Umbilical cord (tissue), 1 donor: ENCODE measurements at regions not wholly inside any gene's neighbourhood (a gene's known extent, or its start where the extent isn't known, plus 50 kb on each side); places are given as distances from the start of the nearest gene placed in this dataset.
"Not testable (repeated sequence)": the region's sequence is repeated elsewhere in the genome, so short reads cannot be mapped to it uniquely, and the experiment has no call there.

ENCODE experiments used
- DNase-seq: peaks from one replicate; pipeline ENCODE4 v3.0.0-alpha.2; 2015; ENCODE audit warnings: low spot score

DNA sequence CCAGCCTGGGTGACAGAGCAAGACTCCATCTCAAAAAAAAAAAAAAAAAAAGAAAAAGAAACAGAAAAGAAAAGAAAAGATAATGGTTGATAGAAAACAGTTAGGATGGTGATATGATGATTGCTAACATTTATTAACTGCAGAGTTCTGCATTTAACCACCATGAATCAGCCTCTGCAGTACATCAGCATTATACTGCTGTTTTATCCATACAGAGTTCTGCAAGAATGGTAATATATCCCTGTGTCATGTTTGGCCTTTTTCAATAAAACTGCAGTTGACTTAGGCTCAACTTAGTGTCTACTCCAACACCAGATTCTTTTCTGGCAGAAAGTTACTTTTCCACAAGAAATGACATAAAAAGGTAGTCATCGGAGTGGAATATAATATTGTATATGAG, 62.6 kb downstream of the DUSP6 start:
- DNase-seq: peak; percentile 12

DNA sequence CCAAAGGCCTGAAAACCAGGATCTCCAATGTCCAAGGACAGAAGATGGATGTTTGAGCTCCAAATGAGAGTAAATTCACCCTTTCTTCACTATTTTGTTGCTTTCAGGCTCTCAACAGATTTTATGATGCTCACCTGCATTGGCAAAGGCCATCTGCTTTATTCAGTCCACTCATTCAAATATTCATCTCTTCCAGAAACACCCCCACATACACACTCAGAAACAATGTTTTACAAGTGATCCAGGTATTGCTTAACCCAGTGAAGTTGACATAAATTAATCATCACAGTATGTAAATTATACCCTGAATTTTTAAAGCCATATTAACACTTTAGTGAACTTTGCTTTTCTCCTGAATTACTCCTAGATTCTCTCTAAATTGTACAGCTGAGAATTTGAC, 63.3 kb downstream of the DUSP6 start:
- DNase-seq: no peak

DNA sequence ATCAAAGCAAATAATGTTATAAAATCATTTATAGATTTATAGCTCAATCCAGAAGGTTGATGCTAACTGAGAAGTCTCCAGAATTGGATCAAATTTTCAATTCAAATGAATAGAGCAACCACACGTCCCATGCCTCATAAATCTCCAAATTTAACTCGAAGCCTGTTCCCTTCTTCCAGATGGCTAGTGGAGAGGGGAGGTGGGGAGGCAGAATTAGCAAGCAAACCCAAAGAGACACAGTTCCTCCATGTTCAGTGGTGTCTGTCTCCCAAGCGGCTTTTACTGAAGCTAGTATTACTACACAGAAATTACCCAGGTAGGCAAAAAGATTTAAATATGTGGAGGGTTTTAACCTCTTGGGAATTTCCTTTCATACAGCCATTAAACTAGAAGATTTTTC, 65.8 kb downstream of the DUSP6 start:
- no peak for DNase-seq

DNA sequence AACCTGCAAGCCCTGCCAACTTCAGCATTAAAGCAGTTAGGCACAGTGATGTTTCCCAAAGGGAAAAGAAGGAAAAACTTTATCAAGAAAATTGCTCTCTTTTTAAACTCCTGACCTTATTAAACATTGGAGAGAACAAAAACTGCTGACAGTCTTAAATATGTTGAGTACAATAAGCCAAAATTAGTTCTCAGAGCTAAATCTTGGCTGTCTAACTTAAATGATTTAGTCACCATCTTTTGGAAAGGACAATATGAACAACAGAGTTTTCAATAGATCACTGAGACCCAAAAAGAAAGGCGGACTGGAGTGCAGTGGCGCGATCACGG, 70.8 kb downstream of the DUSP6 start:
- no peak for DNase-seq

DNA sequence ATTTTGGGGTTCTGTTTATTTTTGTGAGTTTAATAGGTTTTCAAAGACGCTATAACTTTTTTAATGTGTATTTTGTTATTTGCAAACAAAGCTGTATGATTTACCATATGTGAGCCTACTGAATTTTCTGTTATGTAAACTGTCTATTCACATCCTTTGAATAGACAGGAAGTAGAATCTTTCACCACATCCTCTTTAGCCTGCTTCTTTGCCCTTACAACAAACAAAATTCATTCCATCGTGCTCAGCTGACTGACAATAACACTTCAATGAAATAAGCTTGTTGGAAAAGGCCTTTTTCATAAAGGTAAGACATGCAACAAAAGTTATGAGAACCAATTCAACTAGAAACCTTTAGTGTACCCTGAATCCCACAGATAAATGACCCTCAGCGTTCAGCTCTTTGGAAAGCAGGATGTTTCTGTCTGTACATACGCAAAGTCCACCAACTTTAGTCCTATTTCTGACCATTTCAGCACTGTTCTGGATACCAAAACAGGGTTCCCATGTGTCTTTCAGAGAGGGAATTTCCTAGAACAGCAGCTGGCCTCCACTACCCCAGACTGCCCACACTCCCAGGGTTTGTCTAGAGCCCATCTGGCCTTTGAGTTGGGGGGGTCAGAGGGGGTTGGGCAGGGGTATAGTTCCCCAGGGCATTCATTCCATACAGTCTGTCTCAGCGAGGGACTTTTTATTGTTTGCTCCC, 71.3 kb downstream of the DUSP6 start:
- DNase-seq: peak; percentile 9

DNA sequence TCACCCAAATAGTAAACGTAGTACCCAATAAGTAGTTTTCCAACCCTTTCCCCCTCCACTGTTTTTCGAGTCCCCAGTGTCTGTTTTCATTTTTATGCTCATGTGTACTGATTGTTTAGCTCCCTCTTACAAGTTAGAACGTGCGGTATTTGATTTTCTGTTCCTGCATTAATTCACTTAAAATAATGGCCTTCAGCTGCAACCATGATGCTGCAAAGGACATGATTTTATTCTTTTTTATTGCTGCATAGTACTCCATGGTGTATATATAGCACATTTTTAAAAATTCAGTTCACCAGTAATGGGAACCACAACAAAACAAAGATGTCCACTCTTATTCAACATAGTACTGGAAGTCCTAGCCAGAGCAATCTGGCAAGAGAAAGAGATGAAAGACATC, 72.8 kb downstream of the DUSP6 start:
- no peak for DNase-seq

DNA sequence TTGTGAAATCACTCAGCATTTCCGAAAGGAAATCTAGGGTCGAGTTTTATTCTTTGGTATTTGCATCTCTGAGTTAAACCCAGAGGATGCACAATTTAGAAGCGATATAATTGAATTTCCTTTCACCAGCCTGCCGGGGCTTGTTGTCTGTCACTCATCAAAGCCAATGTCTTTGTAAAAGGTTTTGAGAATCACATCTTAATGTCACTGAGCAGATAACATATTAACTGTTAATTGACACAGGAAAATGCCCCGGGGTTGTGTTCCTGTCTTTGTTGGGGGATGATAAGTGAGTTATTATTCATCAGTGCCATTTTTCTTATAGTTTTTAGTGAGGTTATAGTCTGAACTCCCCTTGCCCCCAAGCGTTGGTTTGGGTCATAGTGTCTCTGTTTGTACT, 73.4 kb downstream of the DUSP6 start:
- peak; percentile 5 for DNase-seq

DNA sequence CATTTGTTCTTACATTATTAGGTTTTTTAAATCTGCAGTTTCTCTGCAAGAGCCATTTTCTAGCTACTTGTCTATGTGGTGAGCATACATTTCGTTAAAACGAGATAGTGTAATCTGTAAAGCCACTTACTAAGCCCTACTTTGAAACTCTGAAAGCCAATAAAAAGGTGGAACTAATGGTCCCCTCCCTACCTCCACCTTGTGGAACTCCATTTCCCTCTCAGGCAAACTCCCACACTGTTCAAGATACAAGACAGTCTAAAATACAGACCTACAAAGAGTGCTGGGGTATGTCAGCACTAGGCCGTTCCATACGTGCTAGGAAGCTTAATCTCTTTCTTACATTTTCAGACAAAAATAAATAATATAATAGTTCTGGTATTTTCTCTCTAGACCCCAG, 74.1 kb downstream of the DUSP6 start:
- no peak for DNase-seq

DNA sequence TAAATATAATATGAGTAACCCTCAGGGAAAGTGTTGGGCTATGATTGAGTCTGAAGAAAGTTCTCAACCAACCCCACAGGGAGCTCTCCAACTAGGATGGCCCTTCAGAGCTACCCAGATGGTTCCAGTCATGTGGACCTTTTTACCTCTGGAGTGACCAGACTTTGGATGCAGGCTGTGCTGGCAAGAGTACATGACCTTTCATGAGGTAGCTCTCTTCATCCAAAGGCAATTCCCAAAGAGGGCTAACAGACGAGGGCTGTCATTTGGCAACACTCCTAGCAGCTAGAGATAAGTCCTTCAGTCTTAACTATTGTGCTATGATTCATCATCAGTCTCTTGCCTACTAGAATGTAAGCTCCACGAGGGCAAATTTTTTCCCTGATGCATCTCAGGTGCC, 75.4 kb downstream of the DUSP6 start:
- no peak for DNase-seq

DNA sequence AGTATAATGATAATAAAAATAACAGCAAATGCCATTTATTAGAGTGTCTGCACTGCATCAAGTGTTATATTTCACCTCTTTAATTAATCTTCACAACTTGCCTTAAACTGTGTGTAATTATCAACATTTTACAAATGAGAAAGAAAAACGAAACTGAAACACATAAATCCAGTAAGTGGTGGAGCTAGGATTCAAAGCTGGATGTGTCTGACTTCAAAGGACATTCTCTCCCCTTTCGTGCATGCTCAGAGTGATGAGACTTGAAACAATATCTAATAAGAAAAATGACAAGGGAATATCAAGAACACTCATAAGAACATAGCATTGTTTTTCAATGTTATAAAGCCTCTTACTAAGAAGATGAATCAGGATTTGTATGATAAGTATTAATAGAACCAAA, 78.8 kb downstream of the DUSP6 start:
- no peak for DNase-seq

DNA sequence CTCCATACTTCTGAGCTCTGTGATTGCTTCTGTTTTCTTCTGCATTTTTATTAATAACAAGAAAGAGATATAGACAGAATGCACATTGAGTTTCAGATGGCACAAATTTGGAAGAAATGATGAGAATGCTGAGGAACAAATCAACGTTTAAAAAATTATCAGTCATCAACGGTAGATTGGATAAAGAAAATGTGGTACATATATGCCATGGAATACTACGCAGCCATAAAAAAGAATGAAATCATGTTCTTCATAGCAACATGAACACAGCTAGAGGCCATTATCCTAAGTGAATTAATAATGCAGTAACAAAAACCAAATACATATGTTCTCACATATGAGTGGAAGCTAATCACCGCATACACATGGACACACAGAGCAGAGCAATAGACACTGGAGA, 81.8 kb downstream of the DUSP6 start:
- DNase-seq: no peak

DNA sequence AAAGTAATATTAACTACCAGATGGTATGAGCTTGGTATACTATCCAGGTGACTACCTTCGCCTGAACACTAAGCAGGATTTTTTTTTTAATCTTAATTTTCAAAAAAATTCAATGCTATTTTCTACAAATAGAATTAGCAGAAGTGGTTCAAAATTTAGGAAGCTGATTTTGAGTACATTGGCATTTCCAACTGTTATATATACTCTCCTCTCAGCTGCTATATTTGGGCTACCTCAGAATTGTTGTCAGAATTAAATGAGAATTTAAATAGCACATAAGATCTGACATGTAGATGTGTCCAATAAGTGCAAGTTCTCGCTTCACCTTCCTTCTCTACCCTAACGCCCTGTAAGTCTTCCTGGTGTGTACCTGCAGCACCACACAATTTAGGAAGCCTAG, 83.1 kb downstream of the DUSP6 start:
- DNase-seq: no peak

DNA sequence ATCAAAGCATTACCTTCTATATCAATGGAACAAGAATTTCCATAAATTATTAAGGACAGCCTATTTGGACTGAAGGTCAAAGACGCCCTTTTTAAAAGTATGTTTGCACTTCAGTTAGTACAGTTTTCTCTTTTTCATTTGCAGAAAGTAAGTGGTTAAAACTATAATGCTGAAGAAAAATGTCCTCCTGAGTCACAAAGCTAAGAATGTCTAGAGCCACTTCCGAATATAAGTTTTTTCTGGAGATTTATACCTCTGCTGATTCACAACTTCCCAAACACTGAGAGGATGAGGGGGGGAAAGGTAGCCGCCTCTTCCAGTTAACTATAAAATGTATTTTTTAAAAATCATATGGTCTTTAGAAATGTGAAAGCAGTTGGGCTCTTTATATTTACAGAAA, 84.9 kb downstream of the DUSP6 start:
- DNase-seq: no peak

DNA sequence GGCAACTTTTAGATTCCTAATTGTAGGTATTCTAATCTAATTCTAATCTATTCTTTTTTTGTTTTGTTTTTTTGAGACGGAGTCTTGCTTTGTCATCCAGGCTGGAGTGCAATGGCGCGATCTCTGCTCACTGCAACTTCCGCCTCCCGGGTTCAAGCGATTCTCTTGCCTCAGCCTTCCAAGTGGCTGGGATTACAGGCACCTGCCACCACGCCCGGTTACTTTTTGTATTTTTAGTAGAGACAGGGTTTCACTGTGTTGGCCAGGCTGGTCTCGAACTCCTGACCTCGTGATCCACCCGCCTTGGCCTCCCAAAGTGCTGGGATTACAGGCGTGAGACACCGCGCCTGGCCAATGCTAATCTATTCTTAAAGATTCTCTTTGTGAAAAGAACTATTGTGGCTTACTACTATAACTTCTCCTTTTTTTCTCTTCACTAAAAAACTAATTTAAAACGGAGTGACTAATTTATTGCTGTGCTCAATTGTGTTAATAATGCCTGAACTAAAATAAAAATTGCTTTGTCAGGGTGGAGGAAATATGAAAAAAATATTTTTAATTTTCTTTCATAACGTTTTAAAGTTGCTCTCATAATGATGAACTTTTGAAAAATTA, 85.6 kb downstream of the DUSP6 start:
- DNase-seq: not testable (repeated sequence)

DNA sequence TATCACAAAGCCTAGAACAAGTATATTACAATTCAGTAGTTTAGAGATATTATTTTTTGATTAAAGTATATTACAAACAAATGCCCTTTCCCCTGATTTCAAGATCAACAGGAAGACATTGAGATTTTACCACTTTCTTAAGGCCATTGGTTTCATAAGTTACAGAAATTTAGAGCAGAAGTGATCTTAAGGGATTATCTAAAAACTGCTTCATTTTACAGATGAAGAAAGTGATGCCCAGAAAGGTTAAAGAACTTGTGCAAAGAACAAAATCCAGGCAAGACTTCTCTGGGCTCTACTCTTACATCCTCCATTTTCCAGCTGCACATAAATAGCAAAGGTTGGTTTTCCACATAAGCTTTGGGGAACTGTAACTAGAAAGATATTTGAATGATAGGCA, 87.5 kb downstream of the DUSP6 start:
- DNase-seq: no peak

DNA sequence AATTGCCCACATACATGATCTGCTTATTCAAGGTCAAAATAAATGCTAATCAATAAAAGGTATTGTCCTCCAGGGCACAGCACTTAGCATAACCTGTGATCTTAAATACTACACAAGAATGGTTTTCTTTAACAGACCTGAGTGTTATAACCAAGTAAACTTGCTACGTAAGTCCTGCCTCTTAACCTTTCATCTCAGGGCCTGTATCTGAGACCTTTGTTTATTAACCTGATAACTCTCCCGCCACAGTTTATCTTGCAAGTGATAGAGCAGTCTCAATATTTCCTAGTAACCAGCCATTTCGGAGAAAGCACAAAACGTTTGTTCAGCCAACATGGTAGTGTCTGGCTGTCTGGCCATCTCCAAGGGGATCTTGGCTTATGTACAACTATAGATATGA, 88.4 kb downstream of the DUSP6 start:
- no peak for DNase-seq

DNA sequence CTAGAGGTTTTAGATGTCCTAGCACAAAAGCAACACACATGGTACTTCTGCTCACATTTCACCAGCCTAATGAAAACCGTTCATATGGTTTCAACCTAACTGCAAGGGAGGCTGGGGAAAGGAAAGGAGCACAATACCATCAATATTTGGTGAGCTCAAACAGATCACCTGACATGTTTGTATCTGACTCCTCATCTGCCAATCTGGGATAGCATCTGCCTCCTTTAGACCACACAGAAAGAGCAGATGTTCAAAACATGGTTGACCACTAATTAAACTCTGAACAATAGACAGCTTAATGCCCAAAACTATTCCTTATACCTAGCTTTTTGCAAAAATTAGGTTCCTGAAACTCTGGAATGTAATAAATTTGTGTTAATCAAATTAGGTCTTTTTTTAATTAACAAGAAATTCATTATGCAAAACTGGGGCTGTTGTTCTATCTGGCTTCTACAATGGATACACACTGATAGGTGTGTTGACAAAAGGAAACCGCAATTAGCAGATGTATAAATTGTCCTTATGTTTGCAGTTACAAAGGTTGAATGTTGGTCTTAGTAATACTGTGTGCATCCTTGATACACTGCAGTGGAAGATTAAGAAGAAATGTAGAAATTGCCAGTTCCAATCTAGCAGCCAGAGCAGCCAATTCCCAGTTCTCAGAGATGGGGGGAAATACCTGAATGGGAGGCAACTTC, 89.3 kb downstream of the DUSP6 start:
- no peak for DNase-seq

DNA sequence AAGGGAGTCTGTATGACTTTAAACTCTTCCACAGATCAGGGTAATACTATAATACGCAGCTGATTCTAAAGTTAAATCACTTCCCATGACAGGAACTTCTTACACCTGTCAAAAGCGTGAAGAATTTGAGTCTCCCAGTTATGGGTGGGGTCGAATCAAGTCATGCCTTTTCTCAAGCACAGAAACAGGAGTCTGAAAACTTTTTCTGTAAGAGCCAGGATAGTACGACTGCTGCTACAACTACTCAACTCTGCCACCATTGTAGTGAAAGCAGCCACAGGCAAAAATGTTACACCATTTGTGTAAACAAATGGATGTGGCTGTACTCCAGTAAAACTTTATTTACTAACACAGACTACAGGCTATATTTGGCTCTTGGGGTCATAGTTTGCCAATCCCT, 90.3 kb downstream of the DUSP6 start:
- DNase-seq: no peak

DNA sequence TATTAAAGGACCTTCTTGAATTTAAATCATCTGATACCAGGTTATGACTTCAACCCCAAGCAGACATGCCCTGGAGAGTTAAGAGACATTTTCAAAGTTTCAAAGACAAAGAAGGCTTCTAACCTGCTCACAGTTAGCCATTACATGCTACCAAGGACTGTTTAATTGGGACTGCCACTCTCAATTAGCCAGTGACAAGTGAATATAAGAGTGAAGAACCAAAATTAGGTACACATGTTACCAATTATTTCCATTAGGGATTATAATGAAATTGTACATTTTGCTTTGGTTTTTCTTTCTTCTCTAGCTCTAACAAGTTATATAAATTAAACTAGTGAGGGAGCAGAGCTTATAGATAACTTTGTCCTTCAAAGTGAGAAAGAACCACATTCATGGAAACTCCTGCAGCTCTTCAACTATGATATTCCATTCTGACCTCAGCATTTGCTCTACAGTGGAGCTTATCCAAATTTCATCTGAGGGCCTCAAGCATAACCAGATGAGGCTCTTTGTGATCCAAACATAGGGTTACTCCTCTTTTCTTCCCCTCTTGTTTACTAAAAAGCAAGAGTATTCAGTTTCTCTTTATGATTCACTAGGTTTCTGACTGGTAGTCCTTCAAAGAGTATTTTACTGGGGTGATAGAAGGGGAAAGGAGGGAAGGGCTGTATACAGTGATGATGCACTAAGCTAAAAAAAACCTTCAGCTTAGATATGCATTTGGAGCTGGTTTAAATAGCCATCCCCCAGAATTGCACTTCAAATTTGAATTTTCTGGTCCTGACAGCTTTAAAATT, 91.3 kb downstream of the DUSP6 start:
- no peak for DNase-seq

DNA sequence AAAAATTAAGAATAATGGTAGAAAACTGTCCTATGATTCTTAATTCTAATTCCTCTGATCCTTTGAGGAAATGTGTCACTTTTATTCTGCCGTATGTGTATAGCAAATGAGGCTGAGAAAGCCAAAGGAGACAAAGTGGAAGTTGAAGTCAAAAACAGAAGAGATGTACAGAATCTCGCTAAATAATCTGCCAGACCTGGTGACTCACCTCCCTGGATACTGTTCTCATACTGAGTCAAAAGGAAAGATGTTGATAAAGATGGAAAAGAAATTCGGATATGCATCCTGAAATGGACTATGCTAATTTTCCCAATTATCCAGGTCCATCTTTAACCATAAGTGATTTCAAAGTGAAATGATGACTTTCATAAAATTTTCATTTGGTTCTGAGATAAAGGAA, 92.5 kb downstream of the DUSP6 start:
- no peak for DNase-seq

DNA sequence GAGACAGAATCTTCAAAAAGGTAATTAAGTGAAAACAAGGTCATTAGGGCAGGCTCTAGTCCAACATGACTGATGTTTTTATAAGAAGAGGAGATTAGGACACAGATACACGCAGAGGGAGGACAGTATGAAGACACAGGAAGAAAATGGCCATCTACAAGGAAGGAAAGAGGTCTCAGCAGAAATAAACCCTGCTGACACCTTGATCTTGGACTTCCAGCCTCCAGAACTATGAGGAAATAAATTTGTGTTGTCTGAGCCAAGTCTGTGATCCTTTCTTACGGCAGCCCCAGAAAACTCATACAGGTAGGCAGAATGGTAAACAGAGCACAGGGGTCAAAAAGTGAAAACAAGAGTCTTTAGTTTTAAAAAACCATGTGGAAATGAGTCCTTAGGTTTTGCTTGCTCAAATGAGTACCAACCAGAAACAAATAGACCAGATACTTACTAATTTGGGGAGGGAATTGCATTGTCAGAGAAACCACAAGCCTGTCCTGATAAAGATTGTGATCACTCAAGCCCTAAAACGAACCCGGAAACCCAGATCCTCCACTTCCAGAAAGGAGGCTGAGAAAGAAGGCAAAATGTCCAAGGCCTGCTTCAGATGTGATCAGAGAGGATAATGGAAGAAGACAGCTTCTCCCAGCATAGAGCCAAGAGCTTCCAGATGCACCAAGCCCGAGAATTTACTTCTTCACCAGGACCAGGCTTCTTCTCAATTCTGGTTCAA, 93.9 kb downstream of the DUSP6 start:
- DNase-seq: no peak

DNA sequence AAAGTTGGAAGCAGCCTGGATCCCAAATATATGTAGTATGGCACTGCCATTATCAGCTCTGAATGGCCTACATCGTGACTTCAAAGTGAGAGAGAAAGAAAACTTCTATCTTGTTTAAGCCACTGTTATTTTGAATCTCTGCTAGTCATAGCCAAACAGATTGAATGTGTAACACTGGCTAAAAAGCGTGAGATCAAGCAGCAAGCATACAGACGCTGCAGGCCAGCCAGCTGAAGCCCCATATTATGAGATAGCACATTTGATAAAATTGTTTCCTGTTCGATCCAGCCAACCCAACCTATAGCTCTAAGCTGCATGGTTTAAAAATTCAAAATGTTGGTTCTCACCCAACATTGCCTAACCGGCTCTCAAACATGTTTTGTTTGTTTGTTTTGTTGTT, 95.0 kb downstream of the DUSP6 start:
- DNase-seq: no peak
